LNCAP (cell line): ENCODE measurements at regions not wholly inside any gene's neighbourhood (a gene's known extent, or its start where the extent isn't known, plus 50 kb on each side); places are given as distances from the start of the nearest gene placed in this dataset.

Experiments
- TF ChIP-seq, protein P1 (sequence below): fragments of 450-650 bp; IDR thresholded peaks from 2 replicates; pipeline ENCODE4 v1.5.1; 2017; ENCODE audit warnings: mild to moderate bottlenecking

DNA sequence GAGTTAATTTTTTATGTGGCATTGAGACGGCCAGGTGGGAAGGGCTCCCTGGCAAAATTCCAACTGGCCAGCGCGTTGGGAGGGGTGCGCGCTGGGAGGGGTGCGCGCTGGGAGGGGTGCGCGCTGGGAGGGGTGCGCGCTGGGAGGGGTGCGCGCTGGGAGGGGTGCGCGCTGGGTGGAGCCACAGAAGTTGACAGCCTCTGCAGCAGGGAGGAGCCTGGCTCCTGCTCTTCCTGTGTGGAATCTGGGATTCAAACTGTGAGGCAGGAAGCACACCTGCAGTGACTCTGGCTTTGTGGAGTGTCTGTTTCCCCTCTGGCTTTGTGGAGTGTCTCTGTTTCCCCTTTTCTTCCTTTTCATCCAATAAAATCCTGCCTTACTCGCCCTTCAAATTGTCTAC, 147.9 kb upstream of the CBLN2 start:
- TF ChIP-seq, protein P1, sequence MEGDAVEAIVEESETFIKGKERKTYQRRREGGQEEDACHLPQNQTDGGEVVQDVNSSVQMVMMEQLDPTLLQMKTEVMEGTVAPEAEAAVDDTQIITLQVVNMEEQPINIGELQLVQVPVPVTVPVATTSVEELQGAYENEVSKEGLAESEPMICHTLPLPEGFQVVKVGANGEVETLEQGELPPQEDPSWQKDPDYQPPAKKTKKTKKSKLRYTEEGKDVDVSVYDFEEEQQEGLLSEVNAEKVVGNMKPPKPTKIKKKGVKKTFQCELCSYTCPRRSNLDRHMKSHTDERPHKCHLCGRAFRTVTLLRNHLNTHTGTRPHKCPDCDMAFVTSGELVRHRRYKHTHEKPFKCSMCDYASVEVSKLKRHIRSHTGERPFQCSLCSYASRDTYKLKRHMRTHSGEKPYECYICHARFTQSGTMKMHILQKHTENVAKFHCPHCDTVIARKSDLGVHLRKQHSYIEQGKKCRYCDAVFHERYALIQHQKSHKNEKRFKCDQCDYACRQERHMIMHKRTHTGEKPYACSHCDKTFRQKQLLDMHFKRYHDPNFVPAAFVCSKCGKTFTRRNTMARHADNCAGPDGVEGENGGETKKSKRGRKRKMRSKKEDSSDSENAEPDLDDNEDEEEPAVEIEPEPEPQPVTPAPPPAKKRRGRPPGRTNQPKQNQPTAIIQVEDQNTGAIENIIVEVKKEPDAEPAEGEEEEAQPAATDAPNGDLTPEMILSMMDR: no peak

DNA sequence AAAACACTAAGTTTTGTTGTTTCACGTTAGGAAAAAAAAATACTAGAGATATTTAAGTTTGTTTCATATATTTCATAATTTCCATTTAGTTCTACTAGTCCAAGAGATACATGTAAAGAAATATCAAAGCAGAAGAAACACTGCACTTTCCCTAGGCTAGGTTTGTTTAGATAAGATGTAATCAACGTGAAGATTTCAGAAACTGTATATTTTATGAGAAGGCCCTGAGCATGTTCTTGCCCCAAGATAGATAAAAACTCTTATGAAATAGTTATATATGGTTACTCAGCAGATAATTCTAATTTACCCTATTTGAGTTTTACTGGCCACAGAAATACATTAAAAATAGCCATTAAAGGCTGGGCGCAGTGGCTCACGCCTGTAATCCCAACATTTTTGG, 143.6 kb upstream of the CBLN2 start:
- TF ChIP-seq, protein P1: no peak

DNA sequence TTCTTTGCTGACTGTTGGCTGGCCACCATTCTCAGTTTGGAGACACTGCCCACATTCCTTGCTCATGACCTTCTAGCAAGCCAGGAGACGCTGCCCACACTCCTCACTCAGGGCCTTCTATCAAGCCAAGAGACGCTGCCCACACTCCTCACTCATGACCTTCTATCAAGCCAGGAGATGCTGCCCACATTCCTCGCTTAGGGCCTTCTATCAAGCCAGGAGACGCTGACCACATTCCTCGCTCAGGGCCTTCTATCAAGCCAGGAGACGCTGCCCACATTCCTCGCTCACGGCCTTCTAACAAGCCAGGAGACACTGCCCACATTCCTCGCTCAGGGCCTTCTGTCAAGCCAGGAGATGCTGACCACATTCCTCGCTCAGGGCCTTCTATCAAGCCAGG, 131.3 kb upstream of the CBLN2 start:
- TF ChIP-seq, protein P1: no peak

DNA sequence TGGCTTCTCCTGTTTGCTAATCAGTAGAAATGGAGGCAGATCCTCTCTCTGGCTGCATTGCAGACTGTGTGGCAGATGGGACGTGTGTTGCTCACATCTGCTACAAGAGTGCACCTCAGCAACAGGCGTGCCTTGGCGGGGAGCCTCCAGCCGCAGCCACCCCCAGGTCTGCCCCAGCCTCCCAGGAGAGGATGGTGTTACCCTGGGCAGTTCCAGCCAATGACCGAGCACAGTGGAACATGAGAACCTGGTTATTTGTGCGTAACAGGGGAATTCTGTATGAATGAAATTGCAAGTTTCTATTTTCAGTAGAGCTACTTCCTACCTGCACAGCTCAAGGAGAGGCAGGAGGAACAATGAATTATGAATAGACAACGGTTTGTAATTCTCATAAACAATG, 130.6 kb upstream of the CBLN2 start:
- TF ChIP-seq, protein P1: no peak

DNA sequence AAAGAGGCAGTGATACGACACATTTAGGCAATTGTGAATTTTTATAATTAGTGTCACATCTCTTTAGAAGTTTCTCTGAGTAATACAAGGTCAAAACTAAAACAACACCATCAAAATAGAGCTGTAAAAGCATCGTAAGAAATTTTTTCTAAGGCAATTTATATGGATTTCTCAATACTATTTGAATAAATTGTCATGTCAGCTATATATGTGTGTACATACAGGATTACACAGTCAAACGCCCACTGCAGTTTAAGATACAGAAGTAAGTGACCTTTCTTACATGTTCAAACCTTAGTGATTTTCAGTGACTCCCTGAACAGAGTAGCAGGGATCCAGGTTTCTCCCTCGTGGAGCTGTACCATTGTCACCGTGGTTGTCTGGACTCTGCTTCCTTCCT, 129.1 kb upstream of the CBLN2 start:
- TF ChIP-seq, protein P1: no peak

DNA sequence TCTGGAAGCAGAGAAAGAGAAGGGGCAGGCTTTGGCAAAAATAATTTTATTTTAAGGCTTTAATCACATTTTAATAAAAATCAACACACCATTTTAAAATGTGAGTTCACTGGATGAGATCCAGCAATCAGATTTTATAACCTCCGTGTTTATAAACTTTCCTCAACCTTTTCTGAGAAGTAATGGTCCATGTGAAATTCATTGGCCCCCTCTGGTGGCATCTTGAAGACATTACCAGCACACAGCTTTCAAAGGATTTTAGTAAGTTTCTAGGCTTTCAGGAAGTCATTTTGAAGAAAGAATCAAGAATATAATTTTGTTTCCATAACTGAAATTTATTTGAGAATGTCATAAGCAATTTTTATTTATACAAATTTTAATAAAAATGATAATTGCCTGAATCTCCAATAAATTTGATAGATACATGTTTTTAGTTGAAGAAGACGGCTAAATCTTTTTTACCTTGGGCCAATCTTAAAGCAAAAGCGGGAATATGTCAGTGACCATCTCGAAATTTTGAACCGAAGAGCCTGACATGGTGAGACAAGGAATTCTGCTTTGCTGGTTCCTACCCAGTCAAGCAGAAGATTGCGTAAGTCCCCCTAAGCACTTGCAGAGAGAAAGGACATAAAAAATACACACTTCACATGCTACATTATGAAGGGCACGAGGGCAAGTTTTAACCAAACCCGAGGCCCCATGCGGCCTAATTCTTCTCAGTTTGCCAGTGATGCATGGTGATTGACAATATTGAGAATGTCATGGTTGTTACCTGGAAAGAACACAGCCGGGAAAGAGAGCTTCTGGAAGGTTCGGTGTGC, 128.4 kb upstream of the CBLN2 start:
- TF ChIP-seq, protein P1: peak; percentile 85

DNA sequence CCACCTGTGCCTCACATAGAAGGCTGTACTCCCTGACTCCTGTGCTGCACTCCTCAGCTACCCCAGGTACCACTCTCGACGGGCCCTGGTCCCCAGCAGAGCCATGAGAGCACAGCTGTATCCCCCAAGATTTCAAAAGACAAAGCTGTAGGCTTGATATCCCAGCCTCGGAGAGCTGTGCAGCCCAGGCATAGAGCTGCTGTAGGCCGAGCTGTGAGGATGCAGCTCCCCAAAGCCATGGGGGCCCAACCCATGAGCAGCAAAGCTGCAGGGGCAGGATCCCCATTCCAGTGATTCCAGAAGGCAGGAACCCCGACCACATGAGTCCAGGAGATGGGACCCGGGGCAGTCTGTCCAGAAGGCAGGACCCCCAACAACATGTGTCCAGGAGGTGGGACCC, 123.8 kb upstream of the CBLN2 start:
- TF ChIP-seq, protein P1: no peak
